IPS-15b (cell line): ENCODE measurements at regions not wholly inside any gene's neighbourhood (a gene's known extent, or its start where the extent isn't known, plus 50 kb on each side); places are given as distances from the start of the nearest gene placed in this dataset.

Experiments used
- H3K27me3 ChIP-seq: one replicate; pipeline ENCODE4 v1.6.1; 2013; ENCODE audit warnings: low read length; ENCODE audit not compliant: control insufficient read depth, insufficient read depth
- H3K36me3 ChIP-seq: one replicate; pipeline ENCODE4 v1.6.1; 2013; ENCODE audit warnings: low read length; ENCODE audit not compliant: control insufficient read depth, insufficient read depth
- H3K4me1 ChIP-seq: one replicate; pipeline ENCODE4 v1.6.1; 2013; ENCODE audit warnings: mild to moderate bottlenecking, low read length; ENCODE audit not compliant: control insufficient read depth, insufficient read depth
- H3K4me3 ChIP-seq: one replicate; pipeline ENCODE4 v1.5.1; 2013; ENCODE audit warnings: low read depth, low read length
- H3K9ac ChIP-seq: one replicate; pipeline ENCODE4 v1.6.1; 2013; ENCODE audit warnings: low read depth, mild to moderate bottlenecking, low read length
- H3K9me3 ChIP-seq: one replicate; pipeline ENCODE4 v1.6.1; 2013; ENCODE audit warnings: mild to moderate bottlenecking, low read length; ENCODE audit not compliant: control insufficient read depth, insufficient read depth

DNA sequence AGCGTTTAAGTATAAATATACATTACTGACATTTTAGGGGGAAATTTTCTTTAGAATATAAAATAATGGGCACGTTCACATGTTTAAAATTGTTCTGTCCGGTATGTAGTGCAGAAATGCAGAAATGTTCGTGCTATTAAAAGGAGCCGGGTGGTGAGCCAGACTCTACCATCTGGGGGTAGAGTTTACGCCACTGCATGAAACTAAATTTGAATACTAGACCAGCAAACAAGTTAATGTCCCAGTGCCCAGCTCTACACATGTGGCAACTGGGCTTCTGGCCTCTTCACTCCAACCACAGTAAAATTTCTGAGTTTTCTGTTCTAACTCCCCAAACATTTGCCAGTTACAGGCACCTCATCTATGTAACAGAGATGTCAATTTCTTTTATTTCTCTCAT lies 1453.3 kb upstream of the TENM3 start:
- no peak overlapping the region for H3K4me3 ChIP-seq

DNA sequence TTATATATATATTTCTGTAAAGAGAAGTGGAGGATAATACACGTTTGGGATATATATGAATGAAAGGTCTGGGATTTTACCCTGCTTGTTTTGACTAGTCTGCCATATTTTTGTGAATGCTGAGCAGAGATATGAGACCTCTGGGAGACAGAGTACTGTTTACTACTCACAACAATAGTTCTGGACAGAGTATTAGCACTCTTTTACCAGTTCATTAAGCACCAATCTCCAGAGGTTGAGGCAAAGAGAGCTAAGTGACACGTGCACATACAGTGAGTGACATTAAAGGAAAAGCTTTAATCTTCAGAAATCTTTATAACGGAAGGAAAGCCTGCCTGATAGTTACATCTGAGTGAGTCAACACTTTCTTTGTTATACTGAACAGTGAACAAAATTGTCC lies 1452.7 kb upstream of the TENM3 start:
- no peak overlapping the region for H3K9ac ChIP-seq
- H3K27me3 ChIP-seq = no peaks in the 10 kb centered on the region
- H3K36me3 ChIP-seq = no peaks in the 10 kb centered on the region
- no peaks in the 10 kb centered on the region for H3K9me3 ChIP-seq
- H3K4me3 ChIP-seq = no peak overlapping the region
- peaks cover 7% of the 10 kb centered on the region for H3K4me1 ChIP-seq

More for the DNA sequence above, 1453.3 kb upstream of the TENM3 start:
- Histone ChIP-seq H3K36me3 (no peaks in the 10 kb centered on the region), H3K4me1 (peaks cover 7% of the 10 kb centered on the region), H3K9ac (no peak overlapping the region), H3K27me3 (no peaks in the 10 kb centered on the region), H3K9me3 (no peaks in the 10 kb centered on the region)

DNA sequence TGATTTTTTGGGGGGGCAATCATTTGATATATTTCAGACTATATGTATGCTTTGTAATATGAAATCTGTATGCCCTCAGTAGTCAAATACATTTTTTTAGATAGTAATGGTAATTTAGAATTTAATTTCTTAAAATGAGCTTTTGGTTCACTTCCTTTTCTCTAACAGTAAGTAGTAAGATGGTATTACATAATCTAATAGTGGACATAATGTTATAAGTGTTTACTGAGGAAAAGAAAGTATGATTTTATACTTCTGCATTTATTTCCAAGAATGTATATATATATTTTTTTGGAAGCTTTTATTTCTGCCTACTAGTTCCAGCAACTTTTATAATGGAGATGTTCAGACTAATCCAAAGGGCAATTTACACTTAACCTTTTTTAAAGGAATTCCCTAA lies 1450.7 kb upstream of the TENM3 start:
- no peaks in the 10 kb centered on the region for H3K9me3 ChIP-seq
- no peaks in the 10 kb centered on the region for H3K36me3 ChIP-seq
- H3K4me3 ChIP-seq = no peak overlapping the region
- no peak overlapping the region for H3K9ac ChIP-seq
- H3K4me1 ChIP-seq = peaks cover 7% of the 10 kb centered on the region
- no peaks in the 10 kb centered on the region for H3K27me3 ChIP-seq

DNA sequence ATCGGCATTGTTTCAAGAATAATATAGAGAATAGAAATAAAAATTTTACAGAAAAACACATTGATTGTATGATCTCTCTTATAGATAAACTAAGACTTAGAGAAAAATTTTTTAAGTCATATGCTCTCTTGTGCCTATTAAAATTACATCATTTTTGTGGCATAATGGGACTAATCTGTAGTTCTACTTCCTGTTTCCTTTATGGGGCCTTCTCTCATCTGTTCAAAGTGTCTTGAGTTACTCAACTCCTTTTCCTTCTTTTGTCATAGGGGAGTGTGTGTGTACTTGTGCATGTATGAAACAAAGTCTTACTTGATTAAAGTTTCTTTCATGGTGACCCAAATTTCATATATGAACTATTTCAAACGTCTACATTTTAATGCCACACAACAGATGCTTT lies 1448.9 kb upstream of the TENM3 start:
- Histone ChIP-seq H3K36me3 (no peaks in the 10 kb centered on the region), H3K9ac (no peak overlapping the region), H3K4me3 (no peak overlapping the region), H3K27me3 (no peaks in the 10 kb centered on the region), H3K9me3 (no peaks in the 10 kb centered on the region), H3K4me1 (peaks cover 12% of the 10 kb centered on the region)

DNA sequence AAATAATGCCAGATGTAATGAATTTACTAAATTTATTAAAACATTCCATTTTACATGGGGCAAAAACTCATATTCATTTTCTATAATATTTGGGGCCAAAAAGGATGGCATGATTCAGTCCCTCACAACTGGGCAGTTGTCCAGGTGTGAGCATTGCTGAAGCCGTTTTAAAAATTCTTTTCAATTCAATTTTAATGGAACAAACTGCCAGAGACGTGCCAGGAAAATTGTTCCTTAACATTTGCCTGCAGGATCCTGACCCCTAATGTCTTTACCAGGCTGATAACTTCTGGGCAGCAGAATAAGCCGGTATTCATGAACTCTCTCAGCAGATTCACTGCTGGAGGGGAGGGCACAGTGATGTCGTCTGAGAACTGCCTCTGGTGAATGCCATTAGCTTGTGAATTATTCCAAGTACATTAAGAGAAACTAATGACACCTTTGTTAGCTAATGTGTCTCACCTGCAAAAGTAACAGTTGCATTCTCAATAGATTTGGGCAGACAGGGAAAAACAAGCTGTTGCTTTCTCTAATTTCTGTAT lies 1445.1 kb upstream of the TENM3 start:
- Histone ChIP-seq H3K27me3 (no peaks in the 10 kb centered on the region), H3K4me1 (peaks cover 18% of the 10 kb centered on the region), H3K4me3 (no peak overlapping the region)

DNA sequence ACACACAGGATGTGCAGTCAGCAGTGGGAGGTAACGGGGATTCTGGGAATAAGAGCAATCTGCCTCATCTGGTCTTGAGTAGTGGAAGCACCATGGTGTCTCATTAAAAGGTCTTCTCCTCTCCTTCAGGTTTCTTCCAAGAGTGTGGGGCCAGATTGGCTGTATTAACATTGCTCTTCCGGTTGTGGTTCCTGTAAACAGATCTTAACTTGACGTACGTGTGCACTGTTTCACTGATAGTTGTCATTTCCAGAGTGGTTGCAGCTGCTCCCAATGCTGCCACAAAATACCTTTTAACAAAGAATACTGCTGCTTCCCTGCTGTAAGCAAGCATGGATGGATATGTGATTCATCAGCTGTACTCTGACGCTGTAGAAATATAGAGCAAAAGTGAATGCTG lies 1443.4 kb upstream of the TENM3 start:
- Histone ChIP-seq H3K9ac (no peak overlapping the region), H3K9me3 (no peaks in the 10 kb centered on the region), H3K36me3 (no peaks in the 10 kb centered on the region), H3K27me3 (no peaks in the 10 kb centered on the region), H3K4me1 (peaks cover 17% of the 10 kb centered on the region), H3K4me3 (no peak overlapping the region)

More for the DNA sequence above, 1445.1 kb upstream of the TENM3 start:
- Histone ChIP-seq H3K36me3 (no peaks in the 10 kb centered on the region), H3K9me3 (no peaks in the 10 kb centered on the region), H3K9ac (no peak overlapping the region)

DNA sequence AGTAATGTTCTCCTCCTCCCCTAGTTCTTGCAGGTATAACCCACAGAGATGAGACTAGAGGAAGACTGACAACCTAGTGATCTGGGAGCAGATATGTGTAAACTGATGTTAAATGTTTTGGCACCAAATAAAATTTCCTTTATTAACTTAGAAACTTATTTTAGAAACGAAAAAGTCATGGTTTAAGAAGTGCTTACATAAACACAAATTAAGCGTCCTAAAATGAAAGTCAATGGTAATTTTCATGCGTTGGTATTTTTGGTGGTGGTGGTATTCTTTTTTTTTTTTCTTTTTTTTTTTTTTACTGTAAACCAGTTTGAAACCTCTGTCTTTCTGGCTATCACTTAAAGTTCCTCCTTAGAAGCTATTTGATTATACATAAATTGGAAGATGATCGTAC lies 1438.1 kb upstream of the TENM3 start:
- Histone ChIP-seq H3K27me3 (no peaks in the 10 kb centered on the region), H3K4me3 (no peak overlapping the region), H3K9ac (no peak overlapping the region), H3K36me3 (no peaks in the 10 kb centered on the region), H3K9me3 (no peaks in the 10 kb centered on the region), H3K4me1 (peaks cover 4% of the 10 kb centered on the region)

DNA sequence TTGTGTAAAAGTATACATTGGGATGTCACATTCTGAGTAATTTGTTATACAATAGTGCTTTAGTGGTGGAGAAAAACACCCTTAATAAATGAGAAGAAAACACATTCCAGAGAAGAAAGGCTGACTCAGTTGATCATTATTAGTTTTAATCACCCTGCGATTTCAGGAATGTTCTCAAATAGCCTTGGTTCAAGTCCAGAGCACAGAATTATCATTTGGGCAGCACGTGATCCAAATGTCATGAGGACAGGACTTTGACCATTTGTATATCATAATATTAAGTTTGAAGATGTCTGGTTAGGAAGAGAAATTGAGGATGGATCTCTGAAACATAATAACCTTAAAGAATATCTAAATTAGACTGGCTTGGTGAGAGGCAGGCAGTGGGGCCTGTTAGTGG lies 1434.3 kb upstream of the TENM3 start:
- H3K36me3 ChIP-seq = no peaks in the 10 kb centered on the region
- H3K9me3 ChIP-seq = no peaks in the 10 kb centered on the region
- no peak overlapping the region for H3K4me3 ChIP-seq
- H3K4me1 ChIP-seq = no peaks in the 10 kb centered on the region
- H3K27me3 ChIP-seq = no peaks in the 10 kb centered on the region
- no peak overlapping the region for H3K9ac ChIP-seq

DNA sequence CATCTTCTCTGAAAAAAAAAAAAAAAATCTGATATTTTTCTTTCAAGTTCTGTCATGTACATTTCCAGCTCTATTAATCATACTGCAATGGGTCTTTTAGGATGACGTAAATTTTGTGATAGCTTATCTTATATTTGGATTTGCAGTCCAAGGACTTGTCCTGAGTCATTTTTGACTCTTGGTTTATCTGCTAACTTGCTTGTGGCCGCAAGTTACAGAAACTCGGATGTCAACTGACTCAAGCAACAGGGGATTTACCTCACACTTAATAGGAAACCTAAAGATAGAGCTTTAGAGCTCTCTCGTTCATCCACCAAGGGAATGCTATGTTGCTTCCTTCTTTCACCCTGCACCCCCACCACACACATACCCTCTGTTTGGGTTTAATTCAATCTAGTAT lies 1433.8 kb upstream of the TENM3 start:
- no peaks in the 10 kb centered on the region for H3K36me3 ChIP-seq
- H3K4me1 ChIP-seq = no peaks in the 10 kb centered on the region
- no peaks in the 10 kb centered on the region for H3K9me3 ChIP-seq
- H3K4me3 ChIP-seq = no peak overlapping the region
- no peak overlapping the region for H3K9ac ChIP-seq
- no peaks in the 10 kb centered on the region for H3K27me3 ChIP-seq

DNA sequence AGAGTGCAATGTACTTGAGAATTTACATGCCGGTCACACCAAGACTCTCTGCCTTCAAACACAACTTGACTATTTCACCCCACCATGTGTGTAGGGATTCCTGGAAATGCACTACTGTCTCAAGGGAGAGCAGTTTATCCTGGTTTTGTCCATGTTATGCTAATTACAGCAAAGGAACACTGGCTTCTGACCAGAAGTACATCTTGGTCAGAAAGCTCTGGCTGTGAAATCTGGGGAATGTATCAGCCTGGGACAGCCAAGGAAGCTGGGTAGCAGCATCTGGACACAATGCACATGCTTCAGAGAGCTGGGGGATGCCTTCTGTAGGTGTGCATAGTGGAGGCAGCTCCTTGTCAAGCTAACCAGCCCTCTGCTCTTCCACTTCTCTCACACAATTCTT lies 1432.6 kb upstream of the TENM3 start:
- H3K4me1 ChIP-seq = no peaks in the 10 kb centered on the region
- H3K27me3 ChIP-seq = no peaks in the 10 kb centered on the region
- H3K9ac ChIP-seq = no peak overlapping the region

DNA sequence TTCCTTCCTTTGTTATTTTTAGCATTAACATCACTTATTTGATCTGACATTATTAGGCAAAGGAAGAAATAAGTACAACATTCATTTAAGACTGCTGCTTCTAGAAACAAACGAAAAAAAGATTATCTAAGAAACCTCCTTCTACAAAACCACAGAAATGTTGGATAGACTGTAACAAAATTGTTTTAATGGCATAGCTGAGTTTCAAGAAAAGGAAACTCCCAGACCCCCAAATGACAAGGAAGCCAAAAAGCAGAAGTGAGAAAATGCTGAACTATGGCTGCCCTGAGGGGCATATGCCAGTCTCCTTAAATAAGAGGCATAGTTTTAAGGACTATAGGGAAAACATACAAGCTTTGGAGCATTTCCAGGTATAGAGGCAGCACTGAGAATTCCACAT lies 1431.6 kb upstream of the TENM3 start:
- Histone ChIP-seq H3K27me3 (no peaks in the 10 kb centered on the region), H3K36me3 (no peaks in the 10 kb centered on the region), H3K4me3 (no peak overlapping the region), H3K9me3 (no peaks in the 10 kb centered on the region), H3K9ac (no peak overlapping the region), H3K4me1 (no peaks in the 10 kb centered on the region)

More for the DNA sequence above, 1432.6 kb upstream of the TENM3 start:
- Histone ChIP-seq H3K9me3 (no peaks in the 10 kb centered on the region), H3K36me3 (no peaks in the 10 kb centered on the region), H3K4me3 (no peak overlapping the region)

DNA sequence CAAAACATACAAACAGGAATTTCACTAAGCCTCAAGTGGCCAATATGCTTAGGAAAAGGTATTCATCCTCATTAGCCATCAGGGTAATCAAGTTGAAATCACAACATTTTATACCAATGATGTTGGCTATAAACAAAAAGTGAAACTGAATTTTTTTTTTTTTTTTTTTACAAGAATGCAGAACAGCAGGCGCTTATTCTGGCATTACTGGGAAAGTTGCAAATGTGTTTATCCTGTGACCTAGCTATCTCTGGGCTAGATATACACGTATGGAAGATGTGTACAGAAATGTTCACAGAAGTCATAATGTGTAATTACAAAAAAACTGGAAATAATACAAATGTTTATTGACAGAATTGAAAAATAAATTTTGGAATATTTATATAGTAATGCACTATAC lies 1430.4 kb upstream of the TENM3 start:
- no peaks in the 10 kb centered on the region for H3K27me3 ChIP-seq
- no peak overlapping the region for H3K9ac ChIP-seq
- H3K36me3 ChIP-seq = no peaks in the 10 kb centered on the region
- H3K9me3 ChIP-seq = no peaks in the 10 kb centered on the region
- no peak overlapping the region for H3K4me3 ChIP-seq
- H3K4me1 ChIP-seq = no peaks in the 10 kb centered on the region
